GM21576 (cell line): ENCODE measurements at regions not wholly inside any gene's neighbourhood (a gene's known extent, or its start where the extent isn't known, plus 50 kb on each side); places are given as distances from the start of the nearest gene placed in this dataset.
"Not testable (repeated sequence)": the region's sequence is repeated elsewhere in the genome, so short reads cannot be mapped to it uniquely, and the experiment has no call there.

Experiments
- ATAC-seq: cut with Tn5 transposase; IDR thresholded peaks from one replicate; pipeline ENCODE4 v1.9.1; 2021; ENCODE audit warnings: mild to moderate bottlenecking, moderate library complexity; ENCODE audit not compliant: unreplicated experiment

DNA sequence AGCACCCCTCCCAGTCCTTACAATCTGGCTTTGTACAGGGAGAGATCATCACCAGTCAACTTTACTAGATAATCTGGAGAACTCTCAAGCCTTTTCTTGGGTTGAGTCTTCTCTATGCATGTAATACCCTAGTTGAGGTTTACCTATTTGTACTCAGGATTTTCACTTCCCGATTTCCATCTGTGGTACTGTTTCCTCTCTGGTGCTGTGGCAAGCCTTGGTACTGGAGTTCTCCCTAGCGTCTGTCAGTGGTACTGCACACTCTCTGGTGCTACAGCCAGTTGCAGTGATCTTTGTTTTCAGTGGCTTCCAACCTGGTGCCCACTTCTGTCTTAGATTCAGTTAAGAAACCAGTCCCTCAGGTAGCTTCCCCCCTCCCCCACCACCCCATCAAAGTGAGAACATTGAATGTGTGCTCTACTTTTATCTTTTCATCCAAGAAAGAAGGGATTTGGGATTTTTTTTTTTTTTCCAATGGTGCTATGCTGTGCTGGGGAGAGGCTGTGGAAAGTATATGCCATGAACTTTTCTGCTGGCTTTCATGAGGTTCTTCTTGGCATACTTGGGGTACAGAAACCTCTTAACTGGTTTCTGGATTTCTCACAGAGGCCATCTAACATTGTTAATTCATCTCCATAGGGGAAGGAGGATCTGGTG, 69.4 kb upstream of the EVL start:
- ATAC-seq: peak; percentile 98

DNA sequence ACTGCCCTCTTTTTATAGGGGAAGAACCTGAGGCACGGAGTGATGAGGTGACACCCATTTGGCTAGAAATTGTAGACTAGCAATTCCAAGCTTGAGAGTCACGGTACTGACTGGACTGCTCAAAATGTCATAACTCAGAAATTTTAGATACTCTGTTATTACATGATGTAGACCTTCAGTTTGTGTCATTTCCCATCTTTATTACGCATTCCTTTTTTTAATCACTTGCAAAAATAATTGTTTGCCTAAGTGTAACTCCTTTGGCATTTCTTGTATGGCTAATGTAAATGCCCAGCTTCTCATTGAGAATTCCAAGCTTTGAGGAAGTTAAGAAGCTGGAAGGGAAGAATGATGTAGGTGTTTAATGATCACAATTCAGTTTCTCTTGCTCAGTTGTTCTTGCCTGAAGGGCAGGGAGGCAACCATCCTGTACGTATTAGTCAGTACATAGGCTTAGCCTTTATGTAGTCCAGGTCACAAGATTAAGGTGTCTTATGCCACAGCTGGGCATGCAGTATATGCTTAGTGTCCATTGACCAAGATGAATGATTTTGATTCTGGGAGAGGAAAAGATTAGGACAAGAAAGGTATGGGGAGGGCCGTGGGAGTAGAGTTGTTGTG, 68.2 kb upstream of the EVL start:
- ATAC-seq: no peak

DNA sequence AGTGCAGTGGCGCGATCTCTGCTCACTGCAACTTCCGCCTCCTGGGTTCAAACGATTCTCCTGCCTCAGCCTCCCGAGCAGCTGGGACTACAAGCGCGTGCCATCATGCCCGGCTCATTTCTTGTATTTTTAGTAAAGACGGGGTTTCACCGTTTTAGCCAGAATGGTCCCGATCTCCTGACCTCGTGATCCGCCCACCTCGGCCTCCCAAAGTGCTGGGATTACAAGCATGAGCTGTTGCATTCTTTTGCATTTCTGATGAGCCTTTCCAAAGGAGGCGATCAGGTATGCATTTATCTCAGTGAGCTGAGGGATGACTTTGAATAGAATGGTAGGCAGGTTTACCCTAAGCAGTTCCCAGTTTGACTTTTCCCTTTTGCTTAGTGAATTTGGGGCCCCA, 64.8 kb upstream of the EVL start:
- not testable (repeated sequence) for ATAC-seq

GRCh38 chr14:100004392-100004791, 60.8 kb upstream of the EVL start:
- ATAC-seq: no peak

- no peak for ATAC-seq
These were observed 58.0 kb upstream of the EVL start for GRCh38 chr14:100007254-100007653.

GRCh38 chr14:100009802-100010201, 55.4 kb upstream of the EVL start:
- not testable (repeated sequence) for ATAC-seq

- ATAC-seq: no peak
These were observed 54.5 kb upstream of the EVL start for GRCh38 chr14:100010679-100011078.

- ATAC-seq: no peak
These were observed 53.4 kb upstream of the EVL start for GRCh38 chr14:100011628-100012325.

DNA sequence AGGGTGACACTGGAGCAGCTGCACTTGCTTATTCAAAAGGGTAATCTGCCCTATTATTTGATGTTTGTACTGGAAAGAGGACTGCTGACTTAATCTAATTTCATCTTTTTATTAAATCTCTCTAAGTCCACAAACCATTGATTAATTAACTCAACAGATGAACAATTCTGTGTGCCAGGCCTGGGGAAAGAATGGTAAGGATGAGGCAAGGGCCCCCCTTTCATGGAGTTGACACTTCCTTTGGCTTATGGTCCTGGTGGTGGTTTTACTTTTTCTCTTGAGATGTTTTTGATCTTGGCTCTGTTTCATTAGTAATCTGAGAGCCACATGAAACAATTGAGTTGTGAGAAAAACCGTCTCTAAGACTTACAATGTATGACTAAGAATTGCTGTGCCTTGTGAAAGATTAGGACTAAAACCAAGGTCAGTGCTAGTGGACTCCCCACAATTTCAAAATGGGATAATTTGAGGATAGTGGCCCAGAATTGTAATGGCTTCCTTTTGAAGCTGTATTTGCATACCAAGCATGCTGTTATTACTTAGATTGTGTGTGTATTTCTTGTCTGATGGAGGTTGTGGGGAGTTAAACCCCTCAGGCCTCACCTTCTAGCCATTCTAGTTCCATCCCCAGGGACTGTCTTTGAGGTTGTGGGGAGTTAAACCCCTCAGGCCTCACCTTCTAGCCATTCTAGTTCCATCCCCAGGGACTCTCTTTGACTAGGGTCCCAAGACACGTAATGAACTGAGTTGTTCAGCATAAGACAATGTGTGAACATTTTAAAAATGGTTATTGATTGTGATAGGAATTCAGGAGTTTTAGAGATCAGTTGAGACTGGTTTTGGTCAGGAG, 52.5 kb upstream of the EVL start:
- no peak for ATAC-seq

DNA sequence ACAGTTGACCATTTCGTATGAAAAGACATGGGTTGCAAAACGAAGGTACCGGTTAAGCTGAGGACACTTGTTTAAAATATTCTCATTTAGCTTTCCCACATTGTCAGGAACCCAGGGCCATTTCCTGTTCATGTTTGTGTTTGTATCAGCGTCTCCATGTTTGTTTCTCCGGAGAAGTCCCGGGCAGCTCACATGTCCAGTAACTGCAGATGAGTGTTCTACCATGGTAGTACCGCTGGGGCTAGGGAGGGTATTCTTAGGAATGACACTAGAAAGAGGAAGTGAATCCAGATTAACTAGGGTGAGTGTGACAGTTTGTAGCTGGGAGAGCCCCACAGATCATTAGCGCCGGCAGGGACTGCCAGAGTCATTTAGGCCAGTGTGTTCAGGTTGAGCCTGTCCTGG, 50.0 kb upstream of the EVL start:
- peak; percentile 69 for ATAC-seq
